ENCODE measurements at regions not wholly inside any gene's neighbourhood (a gene's known extent, or its start where the extent isn't known, plus 50 kb on each side); places are given as distances from the start of the nearest gene placed in this dataset.

DNA sequence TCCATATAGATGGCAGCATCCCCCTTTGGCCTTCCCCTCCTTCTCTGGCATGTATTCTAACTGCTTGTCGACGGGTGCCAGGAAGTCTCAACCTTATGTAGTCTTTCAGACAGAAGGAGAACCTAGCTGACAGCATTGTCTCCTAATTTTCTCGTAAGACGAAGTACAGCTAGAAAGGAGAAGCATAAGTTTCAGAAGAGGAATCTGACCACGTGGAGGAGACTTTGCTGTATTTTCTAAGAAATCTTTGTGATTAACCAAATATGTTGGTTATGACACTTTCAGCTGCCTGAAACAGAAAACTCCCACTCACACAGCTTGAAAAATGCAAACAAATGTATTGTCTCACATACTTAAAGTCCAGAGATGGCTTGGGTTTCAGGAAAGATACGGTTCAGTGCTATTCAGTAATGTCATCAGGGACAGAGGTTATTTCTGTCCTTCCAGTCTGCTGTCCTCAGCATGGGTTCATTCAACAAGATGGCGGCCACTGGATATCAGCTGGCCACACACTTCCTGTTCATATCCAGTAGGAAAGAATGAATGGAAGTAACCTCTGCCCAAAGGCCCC lies 109.5 kb upstream of the ZNF648 start:
- TF ChIP-seq, protein P1, sequence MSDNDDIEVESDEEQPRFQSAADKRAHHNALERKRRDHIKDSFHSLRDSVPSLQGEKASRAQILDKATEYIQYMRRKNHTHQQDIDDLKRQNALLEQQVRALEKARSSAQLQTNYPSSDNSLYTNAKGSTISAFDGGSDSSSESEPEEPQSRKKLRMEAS (IDR thresholded peaks at IDR 0.05), result no peak
- TF ChIP-seq, protein P2, sequence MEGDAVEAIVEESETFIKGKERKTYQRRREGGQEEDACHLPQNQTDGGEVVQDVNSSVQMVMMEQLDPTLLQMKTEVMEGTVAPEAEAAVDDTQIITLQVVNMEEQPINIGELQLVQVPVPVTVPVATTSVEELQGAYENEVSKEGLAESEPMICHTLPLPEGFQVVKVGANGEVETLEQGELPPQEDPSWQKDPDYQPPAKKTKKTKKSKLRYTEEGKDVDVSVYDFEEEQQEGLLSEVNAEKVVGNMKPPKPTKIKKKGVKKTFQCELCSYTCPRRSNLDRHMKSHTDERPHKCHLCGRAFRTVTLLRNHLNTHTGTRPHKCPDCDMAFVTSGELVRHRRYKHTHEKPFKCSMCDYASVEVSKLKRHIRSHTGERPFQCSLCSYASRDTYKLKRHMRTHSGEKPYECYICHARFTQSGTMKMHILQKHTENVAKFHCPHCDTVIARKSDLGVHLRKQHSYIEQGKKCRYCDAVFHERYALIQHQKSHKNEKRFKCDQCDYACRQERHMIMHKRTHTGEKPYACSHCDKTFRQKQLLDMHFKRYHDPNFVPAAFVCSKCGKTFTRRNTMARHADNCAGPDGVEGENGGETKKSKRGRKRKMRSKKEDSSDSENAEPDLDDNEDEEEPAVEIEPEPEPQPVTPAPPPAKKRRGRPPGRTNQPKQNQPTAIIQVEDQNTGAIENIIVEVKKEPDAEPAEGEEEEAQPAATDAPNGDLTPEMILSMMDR (IDR thresholded peaks at IDR 0.05 in 2 of 3, conservative IDR thresholded peaks at IDR 0.05 in 1 of 3; ENCODE audit: borderline replicate concordance in 1 of 3, insufficient read depth in 1 of 3, low read depth in 2 of 3, low read length in 2 of 3), result no peak
- no peak for TF ChIP-seq EGR1 (IDR thresholded peaks at IDR 0.05; ENCODE audit: low read depth)

Measured in HCT116 (cell line).